AG09309 (cell line): ENCODE measurements at regions not wholly inside any gene's neighbourhood (a gene's known extent, or its start where the extent isn't known, plus 50 kb on each side); places are given as distances from the start of the nearest gene placed in this dataset.

ENCODE experiments used
- DNase-seq: peaks from one replicate; pipeline ENCODE4 v3.0.0-alpha.2; 2010; ENCODE audit warnings: low read depth
- H3K4me3 ChIP-seq: 2 replicates; pipeline ENCODE4 v1.5.1; 2011; ENCODE audit warnings: mild to moderate bottlenecking, low read depth, low read length, moderate library complexity; ENCODE audit not compliant: control insufficient read depth
- TF ChIP-seq, protein P1 (sequence below): IDR thresholded peaks from 2 replicates; pipeline ENCODE4 v1.5.1; 2011; ENCODE audit warnings: mild to moderate bottlenecking, low read depth, low read length, inconsistent platforms; ENCODE audit not compliant: insufficient read depth, control insufficient read depth; ENCODE audit errors: missing control alignments

DNA sequence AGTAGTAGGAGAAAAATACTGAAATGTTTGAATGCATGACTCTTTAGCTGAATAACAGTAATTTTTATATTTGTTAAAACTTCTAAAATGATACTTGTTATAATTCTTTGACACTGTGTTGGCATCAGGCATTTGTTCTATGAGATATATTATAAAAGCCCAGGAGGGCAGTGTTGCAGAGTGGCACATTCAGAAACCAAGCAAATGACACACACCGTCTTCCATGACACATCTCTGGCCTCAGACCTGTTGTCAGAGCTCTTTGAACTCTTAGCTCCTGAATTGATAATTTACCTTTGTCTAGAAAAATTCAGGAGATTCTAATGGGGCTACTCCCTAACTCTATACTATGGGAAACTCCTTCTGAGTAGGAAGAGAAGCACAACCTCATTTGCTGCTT is 62.4 kb upstream of the MDFIC start:
- TF ChIP-seq, protein P1, sequence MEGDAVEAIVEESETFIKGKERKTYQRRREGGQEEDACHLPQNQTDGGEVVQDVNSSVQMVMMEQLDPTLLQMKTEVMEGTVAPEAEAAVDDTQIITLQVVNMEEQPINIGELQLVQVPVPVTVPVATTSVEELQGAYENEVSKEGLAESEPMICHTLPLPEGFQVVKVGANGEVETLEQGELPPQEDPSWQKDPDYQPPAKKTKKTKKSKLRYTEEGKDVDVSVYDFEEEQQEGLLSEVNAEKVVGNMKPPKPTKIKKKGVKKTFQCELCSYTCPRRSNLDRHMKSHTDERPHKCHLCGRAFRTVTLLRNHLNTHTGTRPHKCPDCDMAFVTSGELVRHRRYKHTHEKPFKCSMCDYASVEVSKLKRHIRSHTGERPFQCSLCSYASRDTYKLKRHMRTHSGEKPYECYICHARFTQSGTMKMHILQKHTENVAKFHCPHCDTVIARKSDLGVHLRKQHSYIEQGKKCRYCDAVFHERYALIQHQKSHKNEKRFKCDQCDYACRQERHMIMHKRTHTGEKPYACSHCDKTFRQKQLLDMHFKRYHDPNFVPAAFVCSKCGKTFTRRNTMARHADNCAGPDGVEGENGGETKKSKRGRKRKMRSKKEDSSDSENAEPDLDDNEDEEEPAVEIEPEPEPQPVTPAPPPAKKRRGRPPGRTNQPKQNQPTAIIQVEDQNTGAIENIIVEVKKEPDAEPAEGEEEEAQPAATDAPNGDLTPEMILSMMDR = no peak
- DNase-seq = no peak
- no peak overlapping the region for H3K4me3 ChIP-seq

DNA sequence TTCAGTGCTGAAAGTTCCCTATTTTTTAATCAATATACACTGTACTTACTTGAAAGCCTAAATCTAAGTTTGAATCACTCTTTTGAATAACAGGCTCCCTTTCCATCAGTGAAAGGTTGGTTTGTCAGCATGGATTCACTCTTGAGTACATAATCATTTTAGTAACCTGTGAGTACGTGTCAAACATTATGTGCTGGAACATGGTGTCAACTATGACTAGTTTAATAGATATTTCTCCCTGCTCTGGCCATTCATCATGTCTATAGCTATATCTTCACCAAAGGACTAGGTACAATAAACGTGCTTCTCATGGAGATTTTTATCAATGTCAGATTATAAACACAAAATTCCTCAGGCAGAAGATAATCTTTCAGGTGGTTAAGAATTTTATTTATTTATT is 61.7 kb upstream of the MDFIC start:
- TF ChIP-seq, protein P1 = no peak
- H3K4me3 ChIP-seq = no peak overlapping the region
- no peak for DNase-seq

DNA sequence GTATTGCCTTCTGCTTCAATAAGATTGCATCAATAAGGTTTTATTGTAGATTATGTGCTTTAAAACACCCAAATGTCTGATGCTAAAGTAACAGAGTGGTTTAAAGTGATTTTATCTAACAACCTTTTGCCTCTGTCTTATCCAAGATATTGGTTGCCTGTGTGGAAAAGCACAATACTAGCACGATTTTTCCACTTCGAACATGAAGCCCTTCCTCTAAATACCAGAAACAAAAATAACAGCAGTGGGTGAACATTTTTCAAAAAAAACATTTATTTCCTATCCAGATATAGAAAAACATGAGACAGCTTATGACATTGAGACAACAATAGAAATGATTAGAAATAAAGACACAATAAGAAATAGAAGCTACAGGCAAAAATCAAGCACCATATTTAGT is 59.5 kb upstream of the MDFIC start:
- TF ChIP-seq, protein P1 = no peak
- DNase-seq = no peak

DNA sequence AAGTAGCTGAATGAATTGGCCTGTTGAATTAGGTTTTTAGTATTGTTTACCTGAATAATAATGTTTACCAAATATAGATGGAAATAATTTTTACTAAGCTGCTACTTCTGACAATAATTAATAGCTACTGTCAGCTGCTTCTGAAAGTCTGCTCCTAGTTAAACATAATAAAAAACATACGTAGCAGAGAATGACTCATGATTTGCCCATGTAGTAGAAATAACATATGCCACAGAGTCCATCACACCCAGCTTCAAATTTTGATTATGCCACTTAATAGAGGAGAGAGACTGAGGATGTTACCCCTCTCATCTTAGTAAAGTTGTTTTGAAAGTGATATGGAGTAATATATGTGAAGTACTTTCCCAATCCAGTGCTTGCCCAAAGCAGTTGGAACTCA is 57.6 kb upstream of the MDFIC start:
- no peak overlapping the region for H3K4me3 ChIP-seq
- DNase-seq = no peak
- TF ChIP-seq, protein P1 = no peak

More for the DNA sequence above, 59.5 kb upstream of the MDFIC start:
- no peak overlapping the region for H3K4me3 ChIP-seq

DNA sequence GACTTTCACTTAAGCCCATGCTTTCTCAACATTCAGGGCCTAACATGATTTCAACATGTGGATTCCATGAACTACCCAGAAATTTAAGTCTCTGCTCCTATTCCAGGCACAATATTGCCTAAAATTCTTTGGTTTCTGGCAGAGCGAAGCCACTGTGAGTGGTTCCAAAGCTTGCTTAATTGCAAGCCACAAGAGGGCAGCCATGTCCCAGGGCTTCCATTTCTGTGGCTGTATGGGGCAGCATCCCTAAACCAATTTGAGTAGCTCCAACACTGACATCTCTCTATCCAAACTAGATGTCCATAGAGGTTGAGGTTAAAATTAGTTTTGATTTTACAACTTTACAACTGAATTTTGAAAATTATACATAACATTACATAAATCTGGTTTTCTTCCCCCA is 56.3 kb upstream of the MDFIC start:
- H3K4me3 ChIP-seq = no peak overlapping the region
- no peak for DNase-seq
- TF ChIP-seq, protein P1 = peak; percentile 86
